Neural cell (in vitro differentiated cells): ENCODE measurements at regions not wholly inside any gene's neighbourhood (a gene's known extent, or its start where the extent isn't known, plus 50 kb on each side); places are given as distances from the start of the nearest gene placed in this dataset.

Experiments
- H2AFZ ChIP-seq: fragments of 200-600, 300-800 bp; sonication (generic), shearing (Covaris generic); 2 replicates; pipeline ENCODE4 v1.6.0; 2014; ENCODE audit warnings: low read depth, mild to moderate bottlenecking, antibody characterized with exemption, low read length, moderate library complexity
- H3F3A ChIP-seq: fragments of 200-600 bp; shearing (Covaris generic); 2 replicates; pipeline ENCODE4 v1.6.1; 2016; ENCODE audit warnings: mild to moderate bottlenecking, moderate library complexity, mixed read lengths, antibody characterized with exemption, low read length; ENCODE audit not compliant: insufficient read depth, poor library complexity, severe bottlenecking
- H3K27ac ChIP-seq: fragments of 200-600, 300-800 bp; sonication (generic), shearing (Covaris generic); 2 replicates; pipeline ENCODE4 v1.5.1; 2014; ENCODE audit warnings: mild to moderate bottlenecking, low read length, moderate library complexity
- H3K27me3 ChIP-seq: fragments of 300-800, 200-600 bp; sonication (generic), shearing (Covaris generic); 2 replicates; pipeline ENCODE4 v1.6.0; 2014; ENCODE audit warnings: mild to moderate bottlenecking, low read depth, low read length, moderate library complexity; ENCODE audit not compliant: insufficient read depth
- H3K36me3 ChIP-seq: fragments of 300-800, 200-600 bp; sonication (generic), shearing (Covaris generic); 2 replicates; pipeline ENCODE4 v1.5.1; 2014; ENCODE audit warnings: mild to moderate bottlenecking, antibody characterized with exemption, low read length, moderate library complexity; ENCODE audit not compliant: insufficient read depth
- H3K4me2 ChIP-seq: fragments of 300-800, 200-600 bp; sonication (generic), shearing (Covaris generic); 2 replicates; pipeline ENCODE4 v1.6.0; 2014; ENCODE audit warnings: mild to moderate bottlenecking, low read length
- H3K4me3 ChIP-seq: fragments of 300-800, 200-600 bp; sonication (generic), shearing (Covaris generic); 2 replicates; pipeline ENCODE4 v1.5.1; 2014; ENCODE audit warnings: mild to moderate bottlenecking, low read length, moderate library complexity
- H3K79me2 ChIP-seq: fragments of 200-600 bp; shearing (Covaris generic); replicated peaks from 2 replicates; pipeline ENCODE4 v1.6.0; 2014; ENCODE audit warnings: mild to moderate bottlenecking, low read length, moderate library complexity; ENCODE audit not compliant: insufficient read depth
- H3K9ac ChIP-seq: fragments of 300-800, 200-600 bp; sonication (generic), shearing (Covaris generic); 2 replicates; pipeline ENCODE4 v1.6.1; 2016; ENCODE audit warnings: mild to moderate bottlenecking, low read length, mixed read lengths
- H3K9me2 ChIP-seq: fragments of 200-600 bp; shearing (Covaris generic); 2 replicates; pipeline ENCODE4 v1.6.1; 2016; ENCODE audit warnings: mild to moderate bottlenecking, low read length, mixed read lengths; ENCODE audit not compliant: insufficient read depth
- H3K9me3 ChIP-seq: fragments of 200-600, 300-800 bp; sonication (generic), shearing (Covaris generic); 2 replicates; pipeline ENCODE4 v1.6.1; 2016; ENCODE audit warnings: mild to moderate bottlenecking, mixed run types, low read length, moderate library complexity, mixed read lengths
- H4K20me1 ChIP-seq: fragments of 200-600 bp; shearing (Covaris generic); 2 replicates; pipeline ENCODE4 v1.6.1; 2016; ENCODE audit warnings: mild to moderate bottlenecking, mixed run types; ENCODE audit not compliant: insufficient read depth
- EP300 ChIP-seq: fragments of 450-650 bp; conservative IDR thresholded peaks from 2 replicates; pipeline ENCODE4 v1.6.1; 2014; ENCODE audit warnings: antibody characterized with exemption, mild to moderate bottlenecking, moderate library complexity; ENCODE audit not compliant: poor library complexity, severe bottlenecking
- EZH2 ChIP-seq: fragments of 200-600, 300-800 bp; shearing (Covaris generic), sonication (generic); IDR thresholded peaks from 2 replicates; pipeline ENCODE4 v1.6.1; 2014; ENCODE audit warnings: antibody characterized with exemption, low read length, borderline replicate concordance, mild to moderate bottlenecking; ENCODE audit not compliant: insufficient read depth, poor library complexity, severe bottlenecking
- MXI1 ChIP-seq: fragments of 450-650 bp; conservative IDR thresholded peaks from 2 replicates; pipeline ENCODE4 v1.6.1; 2014; ENCODE audit warnings: antibody characterized with exemption, mild to moderate bottlenecking; ENCODE audit not compliant: poor library complexity, severe bottlenecking
- POLR2AphosphoS5 ChIP-seq: IDR thresholded peaks from 2 replicates; pipeline ENCODE4 v1.6.1; 2012
- RAD21 ChIP-seq: fragments of 450-650 bp; conservative IDR thresholded peaks from 2 replicates; pipeline ENCODE4 v1.6.1; 2014; ENCODE audit warnings: antibody characterized with exemption, mild to moderate bottlenecking, moderate library complexity
- SMC3 ChIP-seq: fragments of 450-650 bp; conservative IDR thresholded peaks from 2 replicates; pipeline ENCODE4 v1.6.1; 2014; ENCODE audit warnings: antibody characterized with exemption, mild to moderate bottlenecking, moderate library complexity; ENCODE audit not compliant: poor library complexity
- TAF1 ChIP-seq: IDR thresholded peaks from 2 replicates; pipeline ENCODE4 v1.6.1; 2012; ENCODE audit warnings: low read depth
- TF ChIP-seq, protein P1 (sequence below): IDR thresholded peaks from 2 replicates; pipeline ENCODE4 v1.6.1; 2012; ENCODE audit warnings: borderline replicate concordance
- TF ChIP-seq, protein P2 (sequence below): fragments of 450-650 bp; IDR thresholded peaks from 2 replicates; pipeline ENCODE4 v1.5.1; 2014; ENCODE audit warnings: antibody characterized with exemption, mild to moderate bottlenecking, moderate library complexity; ENCODE audit not compliant: poor library complexity, severe bottlenecking

DNA sequence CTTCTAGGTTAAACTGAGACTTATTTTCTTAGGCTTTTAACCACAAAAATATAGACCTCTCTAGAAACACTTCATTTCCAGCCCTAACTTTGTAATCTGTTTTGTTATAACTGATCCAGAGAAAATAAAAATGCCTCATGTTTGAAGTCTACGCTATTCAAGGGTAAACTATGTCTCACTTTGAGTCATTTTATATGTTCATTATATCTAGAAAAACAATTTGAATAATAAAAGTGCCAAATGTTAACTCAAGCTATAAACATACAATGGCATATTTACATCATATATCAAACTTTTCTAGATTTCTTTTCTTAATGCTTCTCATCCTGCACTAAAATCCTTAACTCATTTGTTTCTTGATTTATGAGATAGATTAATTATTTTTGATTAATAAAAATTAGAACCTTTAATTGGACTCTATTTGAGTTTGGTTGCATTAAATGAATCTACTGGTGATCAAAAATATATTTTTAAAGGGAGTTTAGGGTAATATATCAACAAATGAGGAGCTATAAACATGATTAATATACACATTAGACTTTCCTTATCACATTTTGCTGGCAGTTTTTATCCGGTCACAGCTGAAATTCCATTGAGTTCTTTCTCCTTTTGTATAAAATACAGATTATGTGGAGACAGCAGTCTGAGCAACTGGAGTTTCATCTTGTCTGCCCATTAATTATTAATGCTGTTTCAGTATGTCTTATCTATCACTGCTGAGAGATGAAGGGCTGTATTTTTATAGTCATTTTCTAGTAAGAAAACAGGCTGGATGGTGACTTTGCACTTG lies 246.5 kb downstream of the TBX18 start:
- no peaks in the 10 kb centered on the region for H3K9me2 ChIP-seq
- H3K36me3 ChIP-seq, result no peaks in the 10 kb centered on the region
- H3K4me3 ChIP-seq, result no peak overlapping the region
- TF ChIP-seq POLR2AphosphoS5, result no peak
- TF ChIP-seq, protein P1, sequence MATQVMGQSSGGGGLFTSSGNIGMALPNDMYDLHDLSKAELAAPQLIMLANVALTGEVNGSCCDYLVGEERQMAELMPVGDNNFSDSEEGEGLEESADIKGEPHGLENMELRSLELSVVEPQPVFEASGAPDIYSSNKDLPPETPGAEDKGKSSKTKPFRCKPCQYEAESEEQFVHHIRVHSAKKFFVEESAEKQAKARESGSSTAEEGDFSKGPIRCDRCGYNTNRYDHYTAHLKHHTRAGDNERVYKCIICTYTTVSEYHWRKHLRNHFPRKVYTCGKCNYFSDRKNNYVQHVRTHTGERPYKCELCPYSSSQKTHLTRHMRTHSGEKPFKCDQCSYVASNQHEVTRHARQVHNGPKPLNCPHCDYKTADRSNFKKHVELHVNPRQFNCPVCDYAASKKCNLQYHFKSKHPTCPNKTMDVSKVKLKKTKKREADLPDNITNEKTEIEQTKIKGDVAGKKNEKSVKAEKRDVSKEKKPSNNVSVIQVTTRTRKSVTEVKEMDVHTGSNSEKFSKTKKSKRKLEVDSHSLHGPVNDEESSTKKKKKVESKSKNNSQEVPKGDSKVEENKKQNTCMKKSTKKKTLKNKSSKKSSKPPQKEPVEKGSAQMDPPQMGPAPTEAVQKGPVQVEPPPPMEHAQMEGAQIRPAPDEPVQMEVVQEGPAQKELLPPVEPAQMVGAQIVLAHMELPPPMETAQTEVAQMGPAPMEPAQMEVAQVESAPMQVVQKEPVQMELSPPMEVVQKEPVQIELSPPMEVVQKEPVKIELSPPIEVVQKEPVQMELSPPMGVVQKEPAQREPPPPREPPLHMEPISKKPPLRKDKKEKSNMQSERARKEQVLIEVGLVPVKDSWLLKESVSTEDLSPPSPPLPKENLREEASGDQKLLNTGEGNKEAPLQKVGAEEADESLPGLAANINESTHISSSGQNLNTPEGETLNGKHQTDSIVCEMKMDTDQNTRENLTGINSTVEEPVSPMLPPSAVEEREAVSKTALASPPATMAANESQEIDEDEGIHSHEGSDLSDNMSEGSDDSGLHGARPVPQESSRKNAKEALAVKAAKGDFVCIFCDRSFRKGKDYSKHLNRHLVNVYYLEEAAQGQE, result no peak
- no peak for TF ChIP-seq RAD21
- no peak for TF ChIP-seq EP300
- TF ChIP-seq, protein P2, sequence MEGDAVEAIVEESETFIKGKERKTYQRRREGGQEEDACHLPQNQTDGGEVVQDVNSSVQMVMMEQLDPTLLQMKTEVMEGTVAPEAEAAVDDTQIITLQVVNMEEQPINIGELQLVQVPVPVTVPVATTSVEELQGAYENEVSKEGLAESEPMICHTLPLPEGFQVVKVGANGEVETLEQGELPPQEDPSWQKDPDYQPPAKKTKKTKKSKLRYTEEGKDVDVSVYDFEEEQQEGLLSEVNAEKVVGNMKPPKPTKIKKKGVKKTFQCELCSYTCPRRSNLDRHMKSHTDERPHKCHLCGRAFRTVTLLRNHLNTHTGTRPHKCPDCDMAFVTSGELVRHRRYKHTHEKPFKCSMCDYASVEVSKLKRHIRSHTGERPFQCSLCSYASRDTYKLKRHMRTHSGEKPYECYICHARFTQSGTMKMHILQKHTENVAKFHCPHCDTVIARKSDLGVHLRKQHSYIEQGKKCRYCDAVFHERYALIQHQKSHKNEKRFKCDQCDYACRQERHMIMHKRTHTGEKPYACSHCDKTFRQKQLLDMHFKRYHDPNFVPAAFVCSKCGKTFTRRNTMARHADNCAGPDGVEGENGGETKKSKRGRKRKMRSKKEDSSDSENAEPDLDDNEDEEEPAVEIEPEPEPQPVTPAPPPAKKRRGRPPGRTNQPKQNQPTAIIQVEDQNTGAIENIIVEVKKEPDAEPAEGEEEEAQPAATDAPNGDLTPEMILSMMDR, result no peak
- TF ChIP-seq SMC3, result no peak
- TF ChIP-seq EZH2, result no peak
- no peak for TF ChIP-seq TAF1
- TF ChIP-seq MXI1, result no peak
- H3K27ac ChIP-seq, result no peak overlapping the region
- no peaks in the 10 kb centered on the region for H3F3A ChIP-seq
- H3K9me3 ChIP-seq, result no peaks in the 10 kb centered on the region
- H4K20me1 ChIP-seq, result no peaks in the 10 kb centered on the region
- no peak overlapping the region for H3K9ac ChIP-seq
- no peak overlapping the region for H2AFZ ChIP-seq
- no peaks in the 10 kb centered on the region for H3K27me3 ChIP-seq
- H3K4me2 ChIP-seq, result no peak overlapping the region
- no peaks in the 10 kb centered on the region for H3K79me2 ChIP-seq

DNA sequence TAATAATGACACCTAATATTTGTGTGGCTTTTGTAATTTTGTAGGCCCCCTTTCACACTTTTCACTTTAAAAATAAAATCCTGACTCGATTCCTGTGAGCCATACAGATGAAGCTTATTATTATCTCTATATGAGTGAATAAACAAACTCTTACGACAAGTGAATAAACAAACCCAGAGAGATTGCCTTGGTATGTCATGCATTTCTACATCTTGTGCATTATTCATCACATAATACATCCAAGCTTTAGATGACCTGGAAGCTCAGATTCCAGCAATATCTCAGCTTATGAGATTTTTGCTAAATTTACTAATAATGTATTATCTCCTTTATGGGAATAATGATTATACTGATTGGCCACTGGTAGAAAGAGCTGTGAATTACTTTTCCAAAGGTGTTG lies 248.2 kb downstream of the TBX18 start:
- Histone ChIP-seq H3K4me3 (no peak overlapping the region), H3K4me2 (no peak overlapping the region), H3K79me2 (no peaks in the 10 kb centered on the region), H3K9me2 (no peaks in the 10 kb centered on the region), H3K27ac (no peak overlapping the region), H3K9ac (no peak overlapping the region), H4K20me1 (no peaks in the 10 kb centered on the region), H3K27me3 (no peaks in the 10 kb centered on the region), H3K9me3 (no peaks in the 10 kb centered on the region), H3F3A (no peaks in the 10 kb centered on the region), H2AFZ (no peak overlapping the region), H3K36me3 (no peaks in the 10 kb centered on the region)
- TF ChIP-seq RAD21 (no peak), EZH2 (no peak), MXI1 (no peak), EP300 (no peak), TAF1 (no peak), POLR2AphosphoS5 (no peak), SMC3 (no peak)
- TF ChIP-seq, protein P1, result no peak
- TF ChIP-seq, protein P2, result no peak
